ENCODE measurements at regions not wholly inside any gene's neighbourhood (a gene's known extent, or its start where the extent isn't known, plus 50 kb on each side); places are given as distances from the start of the nearest gene placed in this dataset.

DNA sequence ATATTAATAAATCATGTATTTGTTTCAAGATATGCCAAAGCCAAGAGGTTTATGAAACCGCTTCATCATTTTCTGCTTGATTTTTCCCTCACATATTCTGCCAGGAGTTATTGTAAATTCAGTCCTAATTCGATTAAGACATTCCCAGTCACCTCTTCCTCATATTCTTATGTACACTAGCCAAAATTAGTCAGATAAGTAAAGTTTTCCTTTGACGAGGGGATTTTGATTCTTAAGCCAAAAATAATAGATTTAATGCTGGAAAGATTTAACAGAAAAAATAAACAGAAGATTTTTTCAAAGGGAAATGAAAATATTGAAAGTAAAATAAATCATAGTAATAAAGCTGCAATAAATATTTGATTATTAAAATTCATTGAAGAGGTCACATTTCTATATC, 51.0 kb upstream of the VEGFC start:
- H3K4me3 ChIP-seq: no peak overlapping the region
- TF ChIP-seq, protein P1, sequence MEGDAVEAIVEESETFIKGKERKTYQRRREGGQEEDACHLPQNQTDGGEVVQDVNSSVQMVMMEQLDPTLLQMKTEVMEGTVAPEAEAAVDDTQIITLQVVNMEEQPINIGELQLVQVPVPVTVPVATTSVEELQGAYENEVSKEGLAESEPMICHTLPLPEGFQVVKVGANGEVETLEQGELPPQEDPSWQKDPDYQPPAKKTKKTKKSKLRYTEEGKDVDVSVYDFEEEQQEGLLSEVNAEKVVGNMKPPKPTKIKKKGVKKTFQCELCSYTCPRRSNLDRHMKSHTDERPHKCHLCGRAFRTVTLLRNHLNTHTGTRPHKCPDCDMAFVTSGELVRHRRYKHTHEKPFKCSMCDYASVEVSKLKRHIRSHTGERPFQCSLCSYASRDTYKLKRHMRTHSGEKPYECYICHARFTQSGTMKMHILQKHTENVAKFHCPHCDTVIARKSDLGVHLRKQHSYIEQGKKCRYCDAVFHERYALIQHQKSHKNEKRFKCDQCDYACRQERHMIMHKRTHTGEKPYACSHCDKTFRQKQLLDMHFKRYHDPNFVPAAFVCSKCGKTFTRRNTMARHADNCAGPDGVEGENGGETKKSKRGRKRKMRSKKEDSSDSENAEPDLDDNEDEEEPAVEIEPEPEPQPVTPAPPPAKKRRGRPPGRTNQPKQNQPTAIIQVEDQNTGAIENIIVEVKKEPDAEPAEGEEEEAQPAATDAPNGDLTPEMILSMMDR (IDR thresholded peaks at IDR 0.05): no peak
- DNase-seq: no peak
- no peak for ATAC-seq
- no peaks in the 10 kb centered on the region for H3K4me1 ChIP-seq (ENCODE audit: low read depth)
- H3K9me3 ChIP-seq: no peaks in the 10 kb centered on the region
- H3K36me3 ChIP-seq (ENCODE audit: low read depth): no peaks in the 10 kb centered on the region
- intact Hi-C loops (cut with DNase I, micrococcal nuclease): no loop called here

DNA sequence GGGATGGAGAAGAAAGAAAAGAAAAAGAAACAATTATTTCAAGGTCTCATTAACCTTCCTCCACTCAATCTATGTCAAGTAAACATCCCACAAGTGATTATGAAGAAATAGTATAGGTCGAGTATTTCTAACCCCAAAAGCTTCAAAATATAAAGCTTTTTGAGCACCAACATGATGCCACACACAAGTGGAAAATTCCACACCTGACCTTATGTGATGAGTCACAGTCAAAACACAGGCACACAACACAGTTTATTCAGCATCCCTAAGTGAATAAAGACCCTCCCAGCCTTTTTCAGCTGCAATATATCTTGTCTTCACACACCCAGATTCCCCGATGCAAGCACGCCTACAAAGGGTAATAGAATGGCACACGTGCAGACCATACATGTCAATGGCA, 51.7 kb upstream of the VEGFC start:
- Histone ChIP-seq H3K4me3 (no peak overlapping the region), H3K4me1 (ENCODE audit: low read depth) (no peaks in the 10 kb centered on the region), H3K36me3 (ENCODE audit: low read depth) (no peaks in the 10 kb centered on the region), H3K9me3 (no peaks in the 10 kb centered on the region)
- no peak for DNase-seq
- TF ChIP-seq, protein P1 (IDR thresholded peaks at IDR 0.05): no peak
- intact Hi-C loops (cut with DNase I, micrococcal nuclease): no loop called here
- ATAC-seq: no peak

DNA sequence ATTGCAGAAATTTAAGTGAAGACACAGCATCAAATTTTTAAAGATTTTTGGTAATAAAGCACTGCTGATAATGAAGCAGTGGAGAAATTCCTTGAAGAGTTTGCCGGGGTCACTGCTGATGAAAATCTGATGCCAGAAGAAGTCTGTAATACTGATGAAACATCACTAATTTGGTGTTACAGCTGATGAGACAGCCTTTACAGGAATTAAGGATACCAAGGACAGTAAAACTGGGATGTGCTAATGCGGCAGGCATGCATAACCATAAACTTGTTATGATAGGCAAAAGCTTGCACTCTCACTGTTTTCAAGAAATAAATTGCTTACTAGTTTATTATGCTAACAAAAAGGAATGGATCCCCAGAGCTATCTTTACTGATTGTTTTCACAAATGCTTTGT, 52.9 kb upstream of the VEGFC start:
- H3K36me3 ChIP-seq (ENCODE audit: low read depth): no peaks in the 10 kb centered on the region
- no peaks in the 10 kb centered on the region for H3K4me1 ChIP-seq (ENCODE audit: low read depth)
- H3K9me3 ChIP-seq: no peaks in the 10 kb centered on the region
- intact Hi-C loops (cut with DNase I, micrococcal nuclease): no loop called here
- DNase-seq (no peak), ATAC-seq (no peak)
- H3K4me3 ChIP-seq: no peak overlapping the region
- TF ChIP-seq, protein P1 (IDR thresholded peaks at IDR 0.05): no peak

DNA sequence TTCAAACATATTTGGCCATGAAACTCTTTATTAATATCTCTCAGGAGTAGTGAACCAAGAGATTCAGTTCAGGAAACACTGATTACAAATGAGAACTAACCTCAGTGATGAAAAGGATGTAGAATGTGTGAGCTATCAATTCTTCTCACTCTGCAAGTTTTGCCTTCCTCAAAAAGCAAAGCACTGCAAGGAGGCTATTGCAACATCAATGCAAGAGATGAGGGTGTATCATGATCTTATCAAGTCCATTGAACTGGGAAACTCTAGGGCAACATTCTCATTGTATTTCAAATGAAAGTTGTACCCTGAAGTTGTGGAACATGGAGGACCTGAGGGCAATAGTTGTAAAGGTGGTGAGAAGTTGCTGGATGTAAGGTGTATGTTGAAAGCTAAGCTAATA, 56.4 kb upstream of the VEGFC start:
- no peak overlapping the region for H3K4me3 ChIP-seq
- peaks cover 7% of the 10 kb centered on the region for H3K9me3 ChIP-seq
- no peak for DNase-seq
- no peak for ATAC-seq
- intact Hi-C loops (cut with DNase I, micrococcal nuclease): no loop called here
- H3K36me3 ChIP-seq (ENCODE audit: low read depth): no peaks in the 10 kb centered on the region
- H3K4me1 ChIP-seq (ENCODE audit: low read depth): no peaks in the 10 kb centered on the region
- TF ChIP-seq, protein P1 (IDR thresholded peaks at IDR 0.05): no peak

DNA sequence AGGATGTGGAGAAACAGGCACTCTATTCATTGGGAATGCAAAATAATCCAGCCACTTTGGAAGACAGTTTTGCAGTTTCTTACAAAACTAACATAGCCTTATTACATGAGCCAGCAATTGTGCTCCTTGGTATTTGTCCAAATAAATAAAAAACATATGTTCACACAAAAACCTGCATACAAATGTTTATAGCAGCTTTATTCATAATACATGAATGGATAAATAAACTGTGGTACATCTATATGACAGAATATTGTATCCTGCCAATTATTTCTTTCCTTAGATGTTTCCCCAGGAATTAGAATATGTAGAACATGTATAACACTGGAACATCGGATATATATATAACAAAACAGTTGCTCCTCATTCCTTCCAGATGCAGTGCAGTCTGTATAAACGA, 57.7 kb upstream of the VEGFC start:
- H3K9me3 ChIP-seq: peaks cover 7% of the 10 kb centered on the region
- TF ChIP-seq, protein P1 (IDR thresholded peaks at IDR 0.05): no peak
- H3K4me1 ChIP-seq (ENCODE audit: low read depth): no peaks in the 10 kb centered on the region
- no peak for ATAC-seq
- intact Hi-C loops (cut with DNase I, micrococcal nuclease): no loop called here
- no peak overlapping the region for H3K4me3 ChIP-seq
- no peaks in the 10 kb centered on the region for H3K36me3 ChIP-seq (ENCODE audit: low read depth)
- DNase-seq: no peak

DNA sequence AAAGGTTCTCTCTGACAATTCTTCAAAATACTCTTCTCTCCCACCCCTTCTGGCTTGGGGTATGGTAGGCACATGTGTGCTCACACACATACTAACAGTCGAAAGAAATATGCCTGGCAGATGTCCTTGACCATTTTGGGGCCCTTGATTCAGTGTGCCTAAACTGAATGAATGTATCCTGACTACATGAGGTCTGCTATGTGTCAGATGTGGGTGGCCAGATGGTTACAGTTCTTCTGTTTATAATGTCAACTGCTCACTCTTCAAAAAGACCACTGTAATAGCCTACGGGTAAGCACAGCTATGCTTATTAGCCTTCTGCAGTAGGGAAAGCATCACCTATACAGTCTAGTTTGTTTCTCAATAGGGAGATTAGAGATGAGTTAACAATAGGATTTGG, 63.7 kb upstream of the VEGFC start:
- DNase-seq (no peak), ATAC-seq (no peak)
- peaks cover 9% of the 10 kb centered on the region for H3K9me3 ChIP-seq
- H3K4me1 ChIP-seq (ENCODE audit: low read depth): no peaks in the 10 kb centered on the region
- intact Hi-C loops (cut with DNase I, micrococcal nuclease): no loop called here
- H3K4me3 ChIP-seq: no peak overlapping the region
- H3K36me3 ChIP-seq (ENCODE audit: low read depth): no peaks in the 10 kb centered on the region
- TF ChIP-seq, protein P1 (IDR thresholded peaks at IDR 0.05): no peak

All from mucosa of descending colon (tissue), 3 donors.